Lower leg skin (tissue), 4 donors: ENCODE measurements at regions not wholly inside any gene's neighbourhood (a gene's known extent, or its start where the extent isn't known, plus 50 kb on each side); places are given as distances from the start of the nearest gene placed in this dataset.
A peak's percentile ranks its signal among the peaks of the same experiment; 100 is the strongest.

ENCODE experiments used
- DNase-seq, 2 donors: peaks; one replicate each; pipeline ENCODE4 v3.0.0-alpha.2; 2019; ENCODE audit warnings: low spot score in 2 of 2
- H3K4me3 ChIP-seq: fragments of 200-600 bp; sonication (generic); 2 replicates; pipeline ENCODE4 v1.5.1; 2017; ENCODE audit warnings: mild to moderate bottlenecking, low read depth; ENCODE audit not compliant: poor library complexity, severe bottlenecking
- POLR2A ChIP-seq, 2 donors: fragments of 450-650 bp; IDR thresholded peaks; one replicate each; pipeline ENCODE4 v1.6.1; 2016 to 2017; ENCODE audit warnings: antibody characterized with exemption in 2 of 2, mild to moderate bottlenecking in 1 of 2, moderate library complexity in 1 of 2
- WGBS, 2 donors: methylation state at CpG; one replicate each; pipeline ENCODE4 v1.1.5; 2018; 5-methylcytosine and 5-hydroxymethylcytosine counted together
- intact Hi-C: fragments of 100-400 bp; cut with DNase I; formaldehyde crosslinking; loops from one replicate; pipeline ENCODE4 v1.15.0; 2023; ENCODE audit warnings: low total_unique reads
- TF ChIP-seq, protein P1 (sequence below), 3 donors: fragments of 450-650 bp; IDR thresholded peaks; one replicate each; pipeline ENCODE4 v1.5.1; 2016; ENCODE audit warnings: antibody characterized with exemption in 3 of 3, mild to moderate bottlenecking in 3 of 3, moderate library complexity in 2 of 3

DNA sequence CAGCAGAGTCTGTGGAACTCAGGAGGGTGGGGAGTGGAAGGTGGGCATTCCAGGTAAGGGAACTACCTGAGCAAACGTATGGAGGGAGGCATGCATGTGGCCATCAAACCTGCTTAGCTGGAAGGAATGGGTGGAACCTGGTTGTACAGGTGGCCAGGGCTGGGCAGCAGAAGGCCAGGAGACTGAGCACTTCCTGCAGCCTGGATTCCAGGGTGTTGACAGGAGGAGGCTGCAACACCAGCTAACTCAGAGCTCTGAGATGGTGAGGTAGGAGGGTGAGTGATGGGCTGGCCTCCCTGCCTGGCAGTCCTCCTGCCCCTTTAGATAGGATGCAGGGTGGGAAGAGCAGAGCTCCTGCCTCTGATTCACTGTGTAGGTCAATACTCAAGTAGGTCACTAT lies 92.5 kb upstream of the CPEB4 start:
- intact Hi-C loops = no loop called here
- WGBS, 2 donors = 50 to 71% methylated on average over 1 of the region's 1 CpG
- peak in 1 of 2 donors; percentile 68 for DNase-seq
- no peak overlapping the region for H3K4me3 ChIP-seq
- TF ChIP-seq, protein P1, sequence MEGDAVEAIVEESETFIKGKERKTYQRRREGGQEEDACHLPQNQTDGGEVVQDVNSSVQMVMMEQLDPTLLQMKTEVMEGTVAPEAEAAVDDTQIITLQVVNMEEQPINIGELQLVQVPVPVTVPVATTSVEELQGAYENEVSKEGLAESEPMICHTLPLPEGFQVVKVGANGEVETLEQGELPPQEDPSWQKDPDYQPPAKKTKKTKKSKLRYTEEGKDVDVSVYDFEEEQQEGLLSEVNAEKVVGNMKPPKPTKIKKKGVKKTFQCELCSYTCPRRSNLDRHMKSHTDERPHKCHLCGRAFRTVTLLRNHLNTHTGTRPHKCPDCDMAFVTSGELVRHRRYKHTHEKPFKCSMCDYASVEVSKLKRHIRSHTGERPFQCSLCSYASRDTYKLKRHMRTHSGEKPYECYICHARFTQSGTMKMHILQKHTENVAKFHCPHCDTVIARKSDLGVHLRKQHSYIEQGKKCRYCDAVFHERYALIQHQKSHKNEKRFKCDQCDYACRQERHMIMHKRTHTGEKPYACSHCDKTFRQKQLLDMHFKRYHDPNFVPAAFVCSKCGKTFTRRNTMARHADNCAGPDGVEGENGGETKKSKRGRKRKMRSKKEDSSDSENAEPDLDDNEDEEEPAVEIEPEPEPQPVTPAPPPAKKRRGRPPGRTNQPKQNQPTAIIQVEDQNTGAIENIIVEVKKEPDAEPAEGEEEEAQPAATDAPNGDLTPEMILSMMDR (IDR thresholded peaks at IDR 0.05) = no peak
- no peak for TF ChIP-seq POLR2A (IDR thresholded peaks at IDR 0.05)

DNA sequence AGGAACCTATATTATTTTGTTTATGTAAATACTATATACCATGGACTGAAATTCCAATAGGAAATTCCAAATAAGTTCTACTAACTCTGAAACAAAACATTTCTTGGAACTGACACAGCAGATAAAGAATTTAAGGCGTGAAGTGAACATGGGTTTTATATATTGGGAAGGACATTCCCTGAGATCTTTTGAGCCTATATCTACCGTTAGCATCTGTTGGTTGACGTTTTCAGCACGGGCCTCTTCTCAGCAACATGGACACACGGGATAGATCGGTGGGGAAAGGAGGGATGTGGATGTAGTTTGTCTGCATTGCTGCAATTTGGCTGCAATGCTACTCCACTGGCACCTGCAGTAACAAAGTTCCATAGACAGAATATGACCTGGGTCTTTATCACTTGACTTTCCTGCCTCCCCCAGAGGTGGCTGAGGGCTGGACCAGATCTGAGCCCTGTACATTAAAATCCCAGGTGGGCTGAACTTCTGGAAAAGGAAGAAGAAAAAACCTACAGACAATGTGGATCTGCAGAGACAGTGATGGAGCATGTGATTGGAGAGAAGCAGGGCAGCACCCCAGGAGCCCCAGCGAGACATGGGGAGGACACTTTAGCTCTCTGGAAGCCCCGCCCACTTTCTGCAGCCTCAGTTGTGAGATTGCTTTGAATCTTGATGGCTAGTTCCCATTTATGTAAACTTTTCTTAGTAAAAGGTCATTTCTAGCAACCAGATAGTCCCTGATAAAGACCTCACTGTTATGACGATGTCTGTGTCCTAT lies 91.2 kb upstream of the CPEB4 start:
- 83 to 84% methylated on average over 9 of the region's 9 CpGs for WGBS, 2 donors
- no peak for TF ChIP-seq POLR2A (IDR thresholded peaks at IDR 0.05)
- TF ChIP-seq, protein P1 (IDR thresholded peaks at IDR 0.05) = no peak
- intact Hi-C loops = no loop called here
- H3K4me3 ChIP-seq = no peak overlapping the region
- DNase-seq = peak in 1 of 2 donors; percentile 57

DNA sequence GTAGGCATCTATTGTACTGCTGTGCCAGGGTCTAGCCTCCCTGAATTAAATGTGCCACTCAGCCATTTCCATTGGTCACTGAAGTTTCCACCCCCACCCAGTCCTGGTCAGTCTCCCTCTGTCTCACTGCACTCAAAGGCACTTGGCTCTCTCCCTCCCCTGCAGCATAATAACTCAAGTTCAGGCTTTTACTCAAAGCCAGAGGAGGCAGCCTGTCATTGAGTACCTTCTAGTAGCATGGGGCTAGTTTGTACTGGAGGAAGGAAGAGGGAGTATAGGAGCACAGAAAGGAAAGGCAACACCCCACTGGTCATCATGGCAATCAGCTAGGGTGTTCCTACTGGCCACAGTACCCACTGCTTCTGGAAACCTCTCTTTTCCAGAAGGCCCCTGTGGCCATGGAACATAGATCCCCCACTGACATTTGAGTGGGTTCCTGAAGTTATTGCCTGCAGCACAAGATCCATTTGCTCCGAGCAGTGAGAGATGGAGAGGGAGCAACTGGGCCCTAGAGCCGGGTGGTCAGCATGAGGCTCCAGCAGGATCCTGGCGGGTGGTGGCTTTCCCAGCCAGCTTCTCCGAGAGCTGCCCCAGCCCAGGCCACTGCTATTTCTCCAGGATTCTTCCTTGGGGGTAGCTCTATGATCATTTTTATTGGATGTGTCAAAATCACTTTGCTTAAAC lies 89.9 kb upstream of the CPEB4 start:
- DNase-seq = peak in 1 of 2 donors; percentile 45
- intact Hi-C loops = no loop called here
- no peak for TF ChIP-seq POLR2A (IDR thresholded peaks at IDR 0.05)
- TF ChIP-seq, protein P1 (IDR thresholded peaks at IDR 0.05) = no peak
- H3K4me3 ChIP-seq = no peak overlapping the region
- WGBS, 2 donors = 85 to 95% methylated on average over 4 of the region's 4 CpGs

DNA sequence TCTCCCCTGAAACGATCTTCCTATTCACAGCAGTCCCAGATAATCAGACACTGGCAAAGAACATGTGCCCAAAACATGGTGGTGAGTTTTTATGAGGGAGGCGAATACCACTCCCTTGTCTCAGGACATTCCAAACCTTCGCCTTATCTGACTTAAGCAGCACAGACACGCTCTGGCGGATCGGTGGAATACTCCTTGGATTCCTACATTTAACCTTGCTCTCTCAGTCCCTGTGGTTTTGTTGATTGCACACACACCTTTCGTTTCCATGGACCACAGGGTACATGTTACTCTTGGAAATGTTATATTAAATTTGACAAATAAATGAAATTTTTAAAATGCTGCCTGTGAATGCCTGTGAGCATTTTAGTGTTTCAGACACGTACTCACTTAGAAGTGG lies 87.8 kb upstream of the CPEB4 start:
- TF ChIP-seq, protein P1 (IDR thresholded peaks at IDR 0.05) = no peak
- no peak for TF ChIP-seq POLR2A (IDR thresholded peaks at IDR 0.05)
- DNase-seq = peak in 1 of 2 donors; percentile 25
- no peak overlapping the region for H3K4me3 ChIP-seq
- intact Hi-C loops = no loop called here
- WGBS, 2 donors = 50 to 62% methylated on average over 8 of the region's 8 CpGs

DNA sequence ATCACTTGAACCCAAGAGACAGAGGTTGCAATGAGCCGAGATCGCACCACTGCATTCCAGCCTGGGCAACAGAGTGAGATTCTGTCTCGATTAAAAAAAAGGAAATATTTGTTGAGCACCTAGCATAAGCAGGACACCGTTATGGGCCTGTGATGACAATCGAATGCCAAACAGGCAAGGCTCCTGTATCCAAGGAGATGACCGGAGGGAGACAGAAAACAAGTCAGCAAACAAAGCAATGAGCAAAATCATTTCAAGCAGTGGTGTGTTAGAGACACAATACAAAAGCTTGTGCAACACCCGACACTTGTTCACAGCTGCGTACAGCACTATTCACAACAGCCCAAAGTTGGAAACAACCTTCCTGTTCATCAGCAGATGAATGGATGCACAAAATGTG lies 87.1 kb upstream of the CPEB4 start:
- 95 to 98% methylated on average over 8 of the region's 8 CpGs for WGBS, 2 donors

More for the DNA sequence above, 87.1 kb upstream of the CPEB4 start:
- no peak overlapping the region for H3K4me3 ChIP-seq
- intact Hi-C loops = no loop called here
- no peak for TF ChIP-seq POLR2A (IDR thresholded peaks at IDR 0.05)
- TF ChIP-seq, protein P1 (IDR thresholded peaks at IDR 0.05) = no peak
- no peak for DNase-seq
